ENCODE measurements at regions not wholly inside any gene's neighbourhood (a gene's known extent, or its start where the extent isn't known, plus 50 kb on each side); places are given as distances from the start of the nearest gene placed in this dataset.

DNA sequence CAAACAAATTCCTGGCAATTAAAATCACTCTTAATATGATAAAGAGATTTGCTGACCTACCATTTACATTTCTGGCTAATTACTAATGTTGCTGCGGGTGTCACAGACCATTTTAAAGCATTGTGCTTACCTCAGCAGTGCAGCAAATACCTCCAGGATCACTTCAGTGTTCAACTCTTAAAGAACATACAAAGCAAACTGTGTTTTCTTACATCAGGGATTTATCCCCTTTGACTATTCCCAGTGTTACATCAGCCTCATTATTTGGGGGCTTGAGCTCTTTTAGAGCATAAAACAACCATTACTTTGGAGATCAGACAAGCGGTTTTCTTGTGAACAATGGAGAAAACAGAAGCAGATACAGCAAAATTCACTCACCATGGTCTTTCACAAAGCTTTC lies 185.4 kb downstream of the LYPLAL1 start:
- Histone ChIP-seq H3K4me3 (ENCODE audit: low read depth, low read length) (no peak overlapping the region), H3K4me1 (ENCODE audit: control insufficient read depth, insufficient read depth, low read length) (no peaks in the 10 kb centered on the region), H3K27ac (ENCODE audit: extremely low read depth, low read depth, low read length) (no peak overlapping the region), H3K9me3 (ENCODE audit: control insufficient read depth, insufficient read depth, low read depth, low read length) (no peaks in the 10 kb centered on the region), H3K36me3 (ENCODE audit: control insufficient read depth in 2 of 2, insufficient read depth in 1 of 2, low read length in 2 of 2) (no peaks in the 10 kb centered on the region)
- TF ChIP-seq ZNF391 (tag by site-specific recombination; IDR thresholded peaks at IDR 0.05; ENCODE audit: borderline replicate concordance, low read depth) (no peak), ZNF623 (tag by site-specific recombination; IDR thresholded peaks at IDR 0.05) (no peak), ZBTB21 (tag by site-specific recombination; IDR thresholded peaks at IDR 0.05) (no peak), GLIS2 (tag by site-specific recombination; IDR thresholded peaks at IDR 0.05) (no peak), ZFP3 (tag by site-specific recombination; IDR thresholded peaks at IDR 0.05; ENCODE audit: low read depth) (no peak), ZNF121 (tag by site-specific recombination; IDR thresholded peaks at IDR 0.05) (no peak), SP2 (tag by site-specific recombination; IDR thresholded peaks at IDR 0.05) (no peak), ZNF211 (tag by site-specific recombination; IDR thresholded peaks at IDR 0.05; ENCODE audit: low read depth) (no peak), ZFP41 (tag by site-specific recombination; IDR thresholded peaks at IDR 0.05; ENCODE audit: borderline replicate concordance) (no peak), ZNF350 (tag by site-specific recombination; IDR thresholded peaks at IDR 0.05) (no peak), ZNF398 (tag by site-specific recombination; IDR thresholded peaks at IDR 0.05) (no peak)
- TF ChIP-seq, protein P1, sequence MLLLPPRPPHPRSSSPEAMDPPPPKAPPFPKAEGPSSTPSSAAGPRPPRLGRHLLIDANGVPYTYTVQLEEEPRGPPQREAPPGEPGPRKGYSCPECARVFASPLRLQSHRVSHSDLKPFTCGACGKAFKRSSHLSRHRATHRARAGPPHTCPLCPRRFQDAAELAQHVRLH (tag by site-specific recombination; IDR thresholded peaks at IDR 0.05), result no peak
- TF ChIP-seq, protein P2, sequence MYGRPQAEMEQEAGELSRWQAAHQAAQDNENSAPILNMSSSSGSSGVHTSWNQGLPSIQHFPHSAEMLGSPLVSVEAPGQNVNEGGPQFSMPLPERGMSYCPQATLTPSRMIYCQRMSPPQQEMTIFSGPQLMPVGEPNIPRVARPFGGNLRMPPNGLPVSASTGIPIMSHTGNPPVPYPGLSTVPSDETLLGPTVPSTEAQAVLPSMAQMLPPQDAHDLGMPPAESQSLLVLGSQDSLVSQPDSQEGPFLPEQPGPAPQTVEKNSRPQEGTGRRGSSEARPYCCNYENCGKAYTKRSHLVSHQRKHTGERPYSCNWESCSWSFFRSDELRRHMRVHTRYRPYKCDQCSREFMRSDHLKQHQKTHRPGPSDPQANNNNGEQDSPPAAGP (tag by site-specific recombination; IDR thresholded peaks at IDR 0.05), result no peak
- TF ChIP-seq, protein P3, sequence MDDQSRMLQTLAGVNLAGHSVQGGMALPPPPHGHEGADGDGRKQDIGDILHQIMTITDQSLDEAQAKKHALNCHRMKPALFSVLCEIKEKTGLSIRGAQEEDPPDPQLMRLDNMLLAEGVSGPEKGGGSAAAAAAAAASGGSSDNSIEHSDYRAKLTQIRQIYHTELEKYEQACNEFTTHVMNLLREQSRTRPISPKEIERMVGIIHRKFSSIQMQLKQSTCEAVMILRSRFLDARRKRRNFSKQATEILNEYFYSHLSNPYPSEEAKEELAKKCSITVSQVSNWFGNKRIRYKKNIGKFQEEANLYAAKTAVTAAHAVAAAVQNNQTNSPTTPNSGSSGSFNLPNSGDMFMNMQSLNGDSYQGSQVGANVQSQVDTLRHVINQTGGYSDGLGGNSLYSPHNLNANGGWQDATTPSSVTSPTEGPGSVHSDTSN (CRISPR knock-in tag; IDR thresholded peaks at IDR 0.05), result no peak
- ChIA-PET CTCF (no interaction called here), POLR2A (no interaction called here)

DNA sequence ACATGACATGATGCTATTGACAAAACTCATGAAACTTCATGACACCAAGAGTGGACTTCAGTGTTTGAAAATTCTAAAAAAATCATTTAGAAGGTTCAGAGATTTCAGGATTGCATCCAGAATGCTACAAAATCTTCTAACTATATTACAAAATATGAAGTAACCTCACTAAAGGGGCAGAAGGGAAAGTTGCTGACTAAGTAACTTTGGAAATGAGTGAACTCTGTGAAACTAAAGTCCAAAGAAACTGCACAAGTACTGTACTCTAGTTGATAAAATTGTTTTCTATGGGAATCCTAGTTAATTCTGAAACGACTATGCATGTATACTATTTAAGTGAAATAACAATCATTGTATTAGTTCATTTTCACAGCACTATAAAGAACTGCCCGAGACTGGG lies 184.4 kb downstream of the LYPLAL1 start:
- Histone ChIP-seq H3K9me3 (ENCODE audit: control insufficient read depth, insufficient read depth, low read depth, low read length) (no peaks in the 10 kb centered on the region), H3K4me3 (ENCODE audit: low read depth, low read length) (no peak overlapping the region), H3K36me3 (ENCODE audit: control insufficient read depth in 2 of 2, insufficient read depth in 1 of 2, low read length in 2 of 2) (no peaks in the 10 kb centered on the region), H3K27ac (ENCODE audit: extremely low read depth, low read depth, low read length) (no peak overlapping the region), H3K4me1 (ENCODE audit: control insufficient read depth, insufficient read depth, low read length) (no peaks in the 10 kb centered on the region)
- TF ChIP-seq ZNF292 (tag by site-specific recombination; IDR thresholded peaks at IDR 0.05; ENCODE audit: borderline replicate concordance, low read depth), result no peak
- TF ChIP-seq ZNF138 (tag by site-specific recombination; IDR thresholded peaks at IDR 0.05; ENCODE audit: borderline replicate concordance), result no peak
- ChIA-PET POLR2A (no interaction called here), CTCF (interaction anchor here (1.2 kb wide), 1 partner anchor 13 kb away, joined by 4 read pairs; no protein-coding TSS in a partner anchor)

- ChIA-PET POLR2A (no interaction called here), CTCF (no interaction called here)
- Histone ChIP-seq H3K27ac (ENCODE audit: extremely low read depth, low read depth, low read length) (no peak overlapping the region), H3K36me3 (ENCODE audit: control insufficient read depth in 2 of 2, insufficient read depth in 1 of 2, low read length in 2 of 2) (no peaks in the 10 kb centered on the region), H3K4me1 (ENCODE audit: control insufficient read depth, insufficient read depth, low read length) (no peaks in the 10 kb centered on the region), H3K4me3 (ENCODE audit: low read depth, low read length) (no peak overlapping the region), H3K9me3 (ENCODE audit: control insufficient read depth, insufficient read depth, low read depth, low read length) (no peaks in the 10 kb centered on the region)
- TF ChIP-seq OSR2 (tag by site-specific recombination; IDR thresholded peaks at IDR 0.05) (peak; percentile 45; the same call in 1 of the 2 replicates), AEBP2 (tag by site-specific recombination; IDR thresholded peaks at IDR 0.05; ENCODE audit: borderline replicate concordance) (no peak)
Measured at GRCh38 chr1:219354962-219355361, 181.3 kb downstream of the LYPLAL1 start.
